SK-N-SH (cell line): ENCODE measurements at regions not wholly inside any gene's neighbourhood (a gene's known extent, or its start where the extent isn't known, plus 50 kb on each side); places are given as distances from the start of the nearest gene placed in this dataset.
A peak's percentile ranks its signal among the peaks of the same experiment; 100 is the strongest.

ENCODE experiments used
- CTCF ChIA-PET: fragments of 300-600, 350-600 bp; formaldehyde crosslinking; extraction: SDS; loops from one replicate; lab custom pipeline; 2021; lab: Yijun Ruan, JAX
- POLR2A ChIA-PET: fragments of 350-600 bp; sonication (Branson Sonifier 250); formaldehyde crosslinking; extraction: SDS; loops from one replicate; lab custom pipeline; 2020; ENCODE audit warnings: antibody characterized with exemption, inconsistent platforms; lab: Yijun Ruan, JAX
- DNase-seq: peaks from one replicate; pipeline ENCODE4 v3.0.0; 2012
- H2AFZ ChIP-seq: fragments of 200-600 bp; sonication (generic); 2 replicates; pipeline ENCODE4 v1.8.1; 2016; ENCODE audit warnings: antibody characterized with exemption, mild to moderate bottlenecking, low read depth
- H3F3A ChIP-seq: fragments of 200-600 bp; sonication (generic); replicated peaks from 2 replicates; pipeline ENCODE3; 2016; ENCODE audit warnings: antibody characterized with exemption, mild to moderate bottlenecking; ENCODE audit not compliant: insufficient read depth
- H3K27ac ChIP-seq, 2 experiments: fragments of 200-500 bp in 1 of 2; fragments of 200-600 bp in 1 of 2; sonication (Bioruptor generic) in 1 of 2; sonication (generic), shearing (Covaris generic) in 1 of 2; 2 replicates each; pipeline versions ENCODE4 v1.5.1 to v1.6.1; 2014 to 2016; ENCODE audit warnings: low read depth in 2 of 2, inconsistent platforms in 1 of 2, low read length in 1 of 2, mild to moderate bottlenecking in 1 of 2, mixed read lengths in 1 of 2
- H3K27me3 ChIP-seq: fragments of 200-600 bp; sonication (generic), shearing (Covaris generic); 2 replicates; pipeline ENCODE4 v1.6.1; 2016; ENCODE audit warnings: mixed run types; ENCODE audit not compliant: insufficient read depth
- H3K36me3 ChIP-seq, 2 experiments: fragments of 200-500 bp in 1 of 2; fragments of 200-600 bp in 1 of 2; sonication (Bioruptor generic) in 1 of 2; sonication (generic) in 1 of 2; replicated peaks in 1 of 2; 2 replicates each; pipeline versions ENCODE3 to v1.5.1; 2014 to 2016; ENCODE audit warnings: low read length in 1 of 2, mild to moderate bottlenecking in 1 of 2; ENCODE audit not compliant: insufficient read depth in 2 of 2, control insufficient read depth in 1 of 2
- H3K4me1 ChIP-seq, 2 experiments: fragments of 200-500 bp in 1 of 2; fragments of 200-600 bp in 1 of 2; sonication (Bioruptor generic) in 1 of 2; sonication (generic), shearing (Covaris generic) in 1 of 2; 2 replicates each; pipeline versions ENCODE4 v1.5.1 to v1.6.1; 2014 to 2016; ENCODE audit warnings: low read depth in 1 of 2, low read length in 1 of 2, mixed run types in 1 of 2; ENCODE audit not compliant: insufficient read depth in 2 of 2, control insufficient read depth in 1 of 2
- H3K4me2 ChIP-seq: fragments of 200-600 bp; sonication (generic), shearing (Covaris generic); 2 replicates; pipeline ENCODE4 v1.6.1; 2017; ENCODE audit warnings: mixed run types
- H3K4me3 ChIP-seq, 2 experiments: fragments of 200-500 bp in 1 of 2; fragments of 200-600 bp in 1 of 2; sonication (Bioruptor generic) in 1 of 2; sonication (generic), shearing (Covaris generic) in 1 of 2; 2 replicates each; pipeline versions ENCODE4 v1.5.1 to v1.8.1; 2014 to 2016; ENCODE audit warnings: low read depth in 2 of 2, inconsistent platforms in 1 of 2, low read length in 1 of 2, mild to moderate bottlenecking in 1 of 2, mixed read lengths in 1 of 2, moderate library complexity in 1 of 2
- H3K79me2 ChIP-seq: fragments of 200-600 bp; sonication (generic); 2 replicates; pipeline ENCODE4 v1.8.1; 2017; ENCODE audit warnings: mild to moderate bottlenecking; ENCODE audit not compliant: insufficient read depth
- H3K9ac ChIP-seq: fragments of 200-600 bp; sonication (generic); 2 replicates; pipeline ENCODE4 v1.6.1; 2017; ENCODE audit warnings: mixed run types
- H3K9me2 ChIP-seq: fragments of 200-600 bp; sonication (generic); 2 replicates; pipeline ENCODE4 v1.6.1; 2017; ENCODE audit warnings: mixed run types
- H3K9me3 ChIP-seq: fragments of 200-600 bp; sonication (generic); 2 replicates; pipeline ENCODE4 v1.6.1; 2017; ENCODE audit warnings: mixed run types, mild to moderate bottlenecking, moderate library complexity
- H4K20me1 ChIP-seq: fragments of 200-600 bp; sonication (generic); 2 replicates; pipeline ENCODE4 v1.6.1; 2017; ENCODE audit warnings: mild to moderate bottlenecking, mixed run types; ENCODE audit not compliant: insufficient read depth
- CTCF ChIP-seq: fragments of 200-600 bp; sonication (generic); IDR thresholded peaks from 2 replicates; pipeline ENCODE4 v1.6.1; 2017; ENCODE audit warnings: antibody characterized with exemption, mild to moderate bottlenecking, moderate library complexity
- ELF1 ChIP-seq: IDR thresholded peaks from 2 replicates; pipeline ENCODE4 v1.4.0; 2012
- EP300 ChIP-seq, 2 experiments: IDR thresholded peaks; 2 replicates each; pipeline versions ENCODE4 v1.4.0 to v1.6.1; 2012; ENCODE audit warnings: borderline replicate concordance in 1 of 2, low read depth in 1 of 2, low read length in 1 of 2
- FOSL2 ChIP-seq: IDR thresholded peaks from 2 replicates; pipeline ENCODE4 v1.4.0; 2012; ENCODE audit warnings: low read depth, mild to moderate bottlenecking, moderate library complexity, borderline replicate concordance
- FOXJ3 ChIP-seq: sonication (generic); formaldehyde crosslinking; IDR thresholded peaks from 2 replicates; pipeline ENCODE4 v1.5.1; 2020; ENCODE audit warnings: mild to moderate bottlenecking, missing genetic modification reagents
- FOXM1 ChIP-seq: IDR thresholded peaks from 2 replicates; pipeline ENCODE4 v1.4.0; 2012; ENCODE audit warnings: low read depth, mild to moderate bottlenecking
- GABPA ChIP-seq: IDR thresholded peaks from 2 replicates; pipeline ENCODE4 v1.4.0; 2012; ENCODE audit warnings: low read depth, mild to moderate bottlenecking
- GATA2 ChIP-seq: sonication (generic); formaldehyde crosslinking; IDR thresholded peaks from 2 replicates; pipeline ENCODE4 v1.5.0; 2020; ENCODE audit warnings: mild to moderate bottlenecking, missing genetic modification reagents
- JUND ChIP-seq: IDR thresholded peaks from 2 replicates; pipeline ENCODE4 v1.4.0; 2012
- MEF2A ChIP-seq: IDR thresholded peaks from 2 replicates; pipeline ENCODE4 v1.4.0; 2012; ENCODE audit warnings: low read depth, borderline replicate concordance
- MXI1 ChIP-seq: IDR thresholded peaks from 2 replicates; pipeline ENCODE4 v1.6.1; 2012; ENCODE audit warnings: mild to moderate bottlenecking, low read depth, low read length, improper control_type of control experiment
- NFIC ChIP-seq: IDR thresholded peaks from 2 replicates; pipeline ENCODE4 v1.4.0; 2012; ENCODE audit warnings: borderline replicate concordance
- NRF1 ChIP-seq: IDR thresholded peaks from 2 replicates; pipeline ENCODE4 v1.6.1; 2012; ENCODE audit warnings: low read depth, mild to moderate bottlenecking, low read length
- PBX3 ChIP-seq: IDR thresholded peaks from 2 replicates; pipeline ENCODE4; 2012
- POLR2AphosphoS5 ChIP-seq: IDR thresholded peaks from 2 replicates; pipeline ENCODE4 v1.6.1; 2012; ENCODE audit warnings: low read depth, low read length
- RCOR1 ChIP-seq: fragments of 150-350 bp; IDR thresholded peaks from 2 replicates; pipeline ENCODE4 v1.6.1; 2017; ENCODE audit warnings: antibody characterized with exemption, low read length
- REST ChIP-seq: IDR thresholded peaks from 2 replicates; pipeline ENCODE4 v1.6.1; 2012; ENCODE audit warnings: mild to moderate bottlenecking, low read depth, low read length, moderate library complexity
- TAF1 ChIP-seq: IDR thresholded peaks from 2 replicates; pipeline ENCODE4 v1.6.1; 2012; ENCODE audit warnings: low read depth, mild to moderate bottlenecking, low read length, moderate library complexity, borderline replicate concordance
- TCF12 ChIP-seq: IDR thresholded peaks from 2 replicates; pipeline ENCODE4 v1.4.0; 2012
- TEAD4 ChIP-seq: IDR thresholded peaks from 2 replicates; pipeline ENCODE4 v1.4.0; 2012; ENCODE audit warnings: mild to moderate bottlenecking, borderline replicate concordance; ENCODE audit not compliant: insufficient read depth
- USF2 ChIP-seq: fragments of 150-350 bp; IDR thresholded peaks from 2 replicates; pipeline ENCODE4 v1.6.1; 2017; ENCODE audit warnings: antibody characterized with exemption, low read length, low read depth, borderline replicate concordance
- YY1 ChIP-seq: IDR thresholded peaks from 2 replicates; pipeline ENCODE4 v1.4.0; 2012; ENCODE audit warnings: low read depth, mild to moderate bottlenecking
- WGBS: methylation state at CpG from one replicate; pipeline ENCODE4 v1.1.6; 2017; ENCODE audit warnings: low lambda C conversion rate; 5-methylcytosine and 5-hydroxymethylcytosine counted together

- no peak for TF ChIP-seq CTCF
- no peak for TF ChIP-seq MEF2A
- no peak for TF ChIP-seq TAF1
- no peak for TF ChIP-seq USF2
- no peak for TF ChIP-seq EP300 (IDR thresholded peaks at IDR 0.05; ENCODE audit: borderline replicate concordance in 1 of 2, low read depth in 1 of 2, low read length in 1 of 2)
Measured at GRCh38 chr4:177070533-177071058, 239.1 kb upstream of the NEIL3 start (continued).

GRCh38 chr4:177077095-177077971 is 232.3 kb upstream of the NEIL3 start:
- Histone ChIP-seq H3K9me3 (no peaks in the 10 kb centered on the region), H2AFZ (no peak overlapping the region), H3K27ac (peak overlapping the region in 1 of 2 experiments; percentile 85; a peak in 2 of 4 replicates), H4K20me1 (no peaks in the 10 kb centered on the region), H3K9ac (no peak overlapping the region), H3F3A (peaks cover 8% of the 10 kb centered on the region), H3K4me1 (peaks cover 0 to 11% of the 10 kb centered on the region in 2 experiments; a peak in 2 of 4 replicates), H3K79me2 (no peaks in the 10 kb centered on the region), H3K9me2 (no peaks in the 10 kb centered on the region), H3K4me2 (no peak overlapping the region), H3K36me3 (no peaks in the 10 kb centered on the region), H3K27me3 (no peaks in the 10 kb centered on the region), H3K4me3 (no peak overlapping the region)
- ChIA-PET CTCF (interaction anchor here (0.7 kb wide), 1 partner anchor 30 kb away, joined by 3 read pairs; no protein-coding TSS in a partner anchor), POLR2A (no interaction called here)
- TF ChIP-seq JUND (peak; percentile 55), TCF12 (peak; percentile 75), FOXJ3 (peak; percentile 57), MXI1 (no peak), MEF2A (no peak), TEAD4 (peak; percentile 70; the same call in 1 of the 2 replicates), FOXM1 (peak; percentile 61; the same call in 1 of the 2 replicates), REST (no peak), RCOR1 (peak; percentile 16; the same call in 1 of the 2 replicates), PBX3 (peak; percentile 71), POLR2AphosphoS5 (no peak), YY1 (no peak), GATA2 (CRISPR knock-in tag) (peak; percentile 65), EP300 (IDR thresholded peaks at IDR 0.05; ENCODE audit: borderline replicate concordance in 1 of 2, low read depth in 1 of 2, low read length in 1 of 2) (peak; percentile 53 to 61; a peak in 3 of 4 replicates), USF2 (no peak), NRF1 (no peak), FOSL2 (no peak), ELF1 (no peak), NFIC (peak; percentile 81), GABPA (no peak)
- peak; percentile 31 for DNase-seq
- 17% methylated on average over 4 of the region's 4 CpGs for WGBS
